GM12878 (cell line): ENCODE measurements at regions not wholly inside any gene's neighbourhood (a gene's known extent, or its start where the extent isn't known, plus 50 kb on each side); places are given as distances from the start of the nearest gene placed in this dataset.

Source experiments
- ATAC-seq: fragments of 200-7000 bp; cut with Tn5 transposase; 3 replicates; pipeline ENCODE4 v1.9.1; 2020; ENCODE audit warnings: mild to moderate bottlenecking, moderate library complexity
- BruUV-seq: library from RNA; stranded (reverse); fragments of 400-500 nt; replicated peaks from 2 replicates; lab custom pipeline; 2021; lab: Mats Ljungman, UMichigan
- CTCF ChIA-PET: fragments of 300-600 bp; sonication (Branson Sonifier 250); formaldehyde crosslinking; extraction: SDS; loops from one replicate; lab custom pipeline; 2021; ENCODE audit warnings: inconsistent platforms; lab: Yijun Ruan, JAX
- POLR2A ChIA-PET: fragments of 350-600 bp; formaldehyde crosslinking; extraction: SDS; loops from one replicate; lab custom pipeline; 2021; ENCODE audit warnings: inconsistent platforms; lab: Charles Lee
- RAD21 ChIA-PET: fragments of 300-600 bp; sonication (Branson Sonifier 250); formaldehyde crosslinking; loops from one replicate; lab custom pipeline; 2023; ENCODE audit warnings: antibody characterized with exemption; ENCODE audit not compliant: unreplicated experiment; lab: Charles Lee
- SMC1A ChIA-PET: fragments of 300-600 bp; sonication (Branson Sonifier 250); formaldehyde crosslinking; loops from one replicate; lab custom pipeline; 2023; ENCODE audit not compliant: unreplicated experiment, uncharacterized antibody; lab: Charles Lee
- DNase-seq: peaks from one replicate; pipeline ENCODE4 v3.0.0-alpha.2; 2011; ENCODE audit warnings: low read depth, low spot score
- FAIRE-seq: peaks from 3 replicates; lab custom pipeline; 2011; peaks lifted over from hg19 to GRCh38; lab: Jason Lieb, UNC
- H2AFZ ChIP-seq: 2 replicates; pipeline ENCODE4 v1.6.0; 2011; ENCODE audit warnings: low read depth, low read length, control low read depth; ENCODE audit not compliant: control insufficient read depth
- H3K27ac ChIP-seq: 2 replicates; pipeline ENCODE4 v1.5.1; 2011; ENCODE audit warnings: control low read depth; ENCODE audit not compliant: control insufficient read depth, insufficient read depth
- H3K27me3 ChIP-seq, 2 experiments: replicated peaks in 1 of 2; 2 replicates each; pipeline versions ENCODE4 v1.6.0 to v1.6.1; 2011; ENCODE audit warnings: low read length in 1 of 2; ENCODE audit not compliant: control insufficient read depth in 2 of 2, insufficient read depth in 2 of 2
- H3K36me3 ChIP-seq, 2 experiments: 2 replicates each; pipeline ENCODE4 v1.5.1; 2011; ENCODE audit warnings: low read length in 1 of 2; ENCODE audit not compliant: control insufficient read depth in 2 of 2, insufficient read depth in 2 of 2
- H3K4me1 ChIP-seq: 2 replicates; pipeline ENCODE4 v1.6.1; 2011; ENCODE audit warnings: mild to moderate bottlenecking, low read length, moderate library complexity, mixed read lengths; ENCODE audit not compliant: control insufficient read depth, insufficient read depth
- H3K4me2 ChIP-seq: 2 replicates; pipeline ENCODE4 v1.6.0; 2011; ENCODE audit warnings: control low read depth; ENCODE audit not compliant: control insufficient read depth, insufficient read depth
- H3K4me3 ChIP-seq: fragments of 200-600 bp; sonication (generic); 2 replicates; pipeline ENCODE4 v1.5.1; 2016
- H3K79me2 ChIP-seq: 2 replicates; pipeline ENCODE4 v1.6.0; 2011; ENCODE audit warnings: low read length; ENCODE audit not compliant: control insufficient read depth, insufficient read depth
- H3K9ac ChIP-seq: 2 replicates; pipeline ENCODE4 v1.8.0; 2011; ENCODE audit warnings: low read length, control low read depth, mixed read lengths; ENCODE audit not compliant: control insufficient read depth, insufficient read depth
- H3K9me3 ChIP-seq: replicated peaks from 3 replicates; pipeline ENCODE4 v1.5.1; 2011; ENCODE audit warnings: mild to moderate bottlenecking, low read length; ENCODE audit not compliant: control insufficient read depth, insufficient read depth
- H4K20me1 ChIP-seq: 2 replicates; pipeline ENCODE4 v1.6.0; 2011; ENCODE audit not compliant: control insufficient read depth, insufficient read depth
- CHD1 ChIP-seq: IDR thresholded peaks from 2 replicates; pipeline ENCODE4 v1.6.1; 2012; ENCODE audit warnings: low read depth, low read length, improper control_type of control experiment
- CHD2 ChIP-seq: IDR thresholded peaks from 2 replicates; pipeline ENCODE4 v1.6.1; 2011; ENCODE audit warnings: low read depth, low read length, improper control_type of control experiment, borderline replicate concordance
- MYB ChIP-seq: fragments of 150-350 bp; IDR thresholded peaks from 2 replicates; pipeline ENCODE4 v1.6.1; 2014; ENCODE audit warnings: mild to moderate bottlenecking, low read depth, low read length, borderline replicate concordance
- NR2F1 ChIP-seq: fragments of 450-650 bp; conservative IDR thresholded peaks from 2 replicates; pipeline ENCODE4 v1.6.1; 2017; ENCODE audit warnings: mild to moderate bottlenecking
- POLR2AphosphoS2 ChIP-seq: IDR thresholded peaks from 2 replicates; pipeline ENCODE4 v1.6.1; 2011; ENCODE audit warnings: low read depth, mild to moderate bottlenecking, low read length, improper control_type of control experiment, moderate library complexity
- RAD51 ChIP-seq: fragments of 450-650 bp; IDR thresholded peaks from 2 replicates; pipeline ENCODE4 v1.6.1; 2016; ENCODE audit warnings: moderate library complexity, mild to moderate bottlenecking, inconsistent platforms
- TCF12 ChIP-seq: IDR thresholded peaks from 2 replicates; pipeline ENCODE4 v1.6.1; 2011; ENCODE audit warnings: low read depth, mild to moderate bottlenecking, low read length
- WRNIP1 ChIP-seq: IDR thresholded peaks from 2 replicates; pipeline ENCODE4 v1.6.1; 2011; ENCODE audit warnings: low read depth, low read length, improper control_type of control experiment, borderline replicate concordance
- ZBTB4 ChIP-seq: fragments of 450-650 bp; formaldehyde crosslinking; IDR thresholded peaks from 2 replicates; pipeline ENCODE4 v1.4.0; 2022; ENCODE audit warnings: mild to moderate bottlenecking, moderate library complexity
- ZBTB40 ChIP-seq: fragments of 450-650 bp; IDR thresholded peaks from 2 replicates; pipeline ENCODE4 v1.6.1; 2016; ENCODE audit warnings: mild to moderate bottlenecking, moderate library complexity, borderline replicate concordance
- WGBS: methylation state at CpG from one replicate; pipeline ENCODE4 v1.1.6; 2016; ENCODE audit warnings: low lambda C conversion rate; ENCODE audit not compliant: insufficient replicate concordance, insufficient coverage; ENCODE audit errors: missing lambda C conversion rate; 5-methylcytosine and 5-hydroxymethylcytosine counted together
- in situ Hi-C: fragments of 300-500 bp; cut with MboI; formaldehyde crosslinking; loops from 9 replicates; pipeline ENCODE4 v1.14.3; 2018; ENCODE audit warnings: mixed read lengths
- intact Hi-C: fragments of 100-400 bp; cut with micrococcal nuclease; formaldehyde crosslinking; loops from one replicate; pipeline ENCODE4 v1.14.2; 2022; ENCODE audit not compliant: unreplicated experiment
- TF ChIP-seq, protein P1 (sequence below): fragments of 450-650 bp; IDR thresholded peaks from 2 replicates; pipeline ENCODE4 v1.6.1; 2017; ENCODE audit warnings: mild to moderate bottlenecking

- no peak for TF ChIP-seq ZBTB4
- TF ChIP-seq MYB: no peak
- TF ChIP-seq, protein P1, sequence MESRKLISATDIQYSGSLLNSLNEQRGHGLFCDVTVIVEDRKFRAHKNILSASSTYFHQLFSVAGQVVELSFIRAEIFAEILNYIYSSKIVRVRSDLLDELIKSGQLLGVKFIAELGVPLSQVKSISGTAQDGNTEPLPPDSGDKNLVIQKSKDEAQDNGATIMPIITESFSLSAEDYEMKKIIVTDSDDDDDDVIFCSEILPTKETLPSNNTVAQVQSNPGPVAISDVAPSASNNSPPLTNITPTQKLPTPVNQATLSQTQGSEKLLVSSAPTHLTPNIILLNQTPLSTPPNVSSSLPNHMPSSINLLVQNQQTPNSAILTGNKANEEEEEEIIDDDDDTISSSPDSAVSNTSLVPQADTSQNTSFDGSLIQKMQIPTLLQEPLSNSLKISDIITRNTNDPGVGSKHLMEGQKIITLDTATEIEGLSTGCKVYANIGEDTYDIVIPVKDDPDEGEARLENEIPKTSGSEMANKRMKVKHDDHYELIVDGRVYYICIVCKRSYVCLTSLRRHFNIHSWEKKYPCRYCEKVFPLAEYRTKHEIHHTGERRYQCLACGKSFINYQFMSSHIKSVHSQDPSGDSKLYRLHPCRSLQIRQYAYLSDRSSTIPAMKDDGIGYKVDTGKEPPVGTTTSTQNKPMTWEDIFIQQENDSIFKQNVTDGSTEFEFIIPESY: no peak
- no peak for TF ChIP-seq WRNIP1
- no peak for TF ChIP-seq RAD51
- TF ChIP-seq TCF12: no peak
Measured at GRCh38 chr3:6739288-6739687, 121.6 kb upstream of the GRM7 start (continued).

DNA sequence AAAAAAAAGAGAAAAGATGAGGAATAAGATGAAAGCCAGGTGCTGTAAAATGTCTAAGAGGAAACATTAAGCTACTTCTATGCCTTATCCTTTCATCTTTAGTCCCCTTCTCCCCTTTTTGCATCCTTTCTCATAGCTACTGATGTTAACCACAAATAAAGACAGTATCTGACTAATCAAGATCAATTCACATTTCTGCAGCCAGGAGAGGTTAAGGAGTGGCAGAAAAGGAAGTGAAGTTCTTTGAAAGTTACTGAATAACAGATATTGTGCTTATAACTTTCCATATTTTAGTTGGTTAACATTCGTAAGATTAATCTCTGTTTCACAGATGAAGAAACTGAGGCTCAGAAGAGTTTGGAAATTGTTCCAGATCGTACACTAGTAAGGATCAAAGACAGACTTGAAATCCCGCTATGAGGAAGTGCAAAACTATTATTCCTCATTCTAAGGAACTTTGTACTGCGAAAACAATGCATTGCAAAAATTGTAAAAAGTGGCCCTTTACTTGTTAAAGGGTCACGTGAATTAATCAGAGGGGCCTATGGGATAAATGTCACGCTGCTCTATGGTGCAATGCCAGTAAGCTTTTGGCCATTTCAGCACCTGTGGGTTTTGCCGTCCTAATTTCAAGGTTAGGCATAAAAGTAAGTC, 117.7 kb upstream of the GRM7 start:
- Histone ChIP-seq H3K36me3 (no peaks in the 10 kb centered on the region), H3K4me1 (no peaks in the 10 kb centered on the region), H3K4me3 (no peak overlapping the region), H3K4me2 (no peak overlapping the region), H3K9ac (no peak overlapping the region), H3K27me3 (no peaks in the 10 kb centered on the region), H3K27ac (no peak overlapping the region), H3K79me2 (no peaks in the 10 kb centered on the region), H2AFZ (no peak overlapping the region), H3K9me3 (no peaks in the 10 kb centered on the region; the same call in 2 of the 3 replicates), H4K20me1 (no peaks in the 10 kb centered on the region)
- intact Hi-C loops (no loop called here), in situ Hi-C loops (no loop called here)
- ChIA-PET SMC1A (interaction anchor here (0.7 to 1.5 kb wide), 3 partner anchors 25 to 43 kb away, joined by 3 read pairs; no protein-coding TSS in a partner anchor), CTCF (interaction anchor here (1.0 kb wide), 1 partner anchor 174 kb away, joined by 3 read pairs; no protein-coding TSS in a partner anchor), RAD21 (no interaction called here), POLR2A (no interaction called here)
- no peak; the same call in 2 of the 3 replicates for ATAC-seq
- no TSS peak for BruUV-seq
- DNase-seq: no peak
- 47% methylated on average over 7 of the region's 7 CpGs for WGBS
- no peak for FAIRE-seq
- TF ChIP-seq POLR2AphosphoS2 (no peak), CHD1 (no peak), NR2F1 (no peak), ZBTB40 (no peak), CHD2 (no peak)
